Colonic mucosa (tissue), 4 donors: ENCODE measurements at regions not wholly inside any gene's neighbourhood (a gene's known extent, or its start where the extent isn't known, plus 50 kb on each side); places are given as distances from the start of the nearest gene placed in this dataset.

Experiments
- DNase-seq: peaks from one replicate; pipeline ENCODE4 v3.0.0-alpha.2; 2020
- H3K27ac ChIP-seq: fragments of 200-600 bp; one replicate; pipeline ENCODE4 v1.8.0; 2021
- H3K27me3 ChIP-seq: fragments of 200-600 bp; one replicate; pipeline ENCODE4 v1.8.0; 2021
- H3K36me3 ChIP-seq: fragments of 200-600 bp; one replicate; pipeline ENCODE4 v1.8.0; 2021
- H3K4me1 ChIP-seq: fragments of 200-600 bp; one replicate; pipeline ENCODE4 v1.8.0; 2021; ENCODE audit warnings: mild to moderate bottlenecking
- H3K4me3 ChIP-seq: fragments of 200-600 bp; one replicate; pipeline ENCODE4 v1.8.0; 2021
- H3K9ac ChIP-seq, 2 donors: one replicate each; pipeline ENCODE4 v1.7.0; 2013; ENCODE audit warnings: control low read depth in 2 of 2, low read depth in 2 of 2, low read length in 2 of 2
- H3K9me3 ChIP-seq: fragments of 200-600 bp; one replicate; pipeline ENCODE4 v1.8.0; 2021
- CTCF ChIP-seq: fragments of 200-600 bp; IDR thresholded peaks from one replicate; pipeline ENCODE4 v1.8.0; 2022; ENCODE audit warnings: antibody characterized with exemption, mild to moderate bottlenecking
- intact Hi-C: fragments of 100-400 bp; cut with DNase I; formaldehyde crosslinking; loops from one replicate; pipeline ENCODE4 v1.14.1; 2022
- donor health status: healthy.
- donor health status: DM: no; HTN: no; CAD: no.
- donor health status: DM: no; HTN: no; CAD: no.

GRCh38 chr11:119496469-119496868 is 73.5 kb upstream of the THY1 start:
- no peaks in the 10 kb centered on the region for H3K4me1 ChIP-seq
- H3K9me3 ChIP-seq, result no peaks in the 10 kb centered on the region
- no peak overlapping the region for H3K9ac ChIP-seq
- no peak for TF ChIP-seq CTCF
- no peak overlapping the region for H3K4me3 ChIP-seq
- no peak for DNase-seq
- intact Hi-C loops, result no loop called here
- no peaks in the 10 kb centered on the region for H3K27me3 ChIP-seq
- no peak overlapping the region for H3K27ac ChIP-seq
- H3K36me3 ChIP-seq, result no peaks in the 10 kb centered on the region

GRCh38 chr11:119493712-119494111 is 70.7 kb upstream of the THY1 start:
- peak; percentile 30 for DNase-seq
- H3K4me3 ChIP-seq, result no peak overlapping the region
- H3K36me3 ChIP-seq, result no peaks in the 10 kb centered on the region
- no peak for TF ChIP-seq CTCF
- no peaks in the 10 kb centered on the region for H3K4me1 ChIP-seq
- H3K9me3 ChIP-seq, result no peaks in the 10 kb centered on the region
- H3K9ac ChIP-seq, result no peak overlapping the region
- no peaks in the 10 kb centered on the region for H3K27me3 ChIP-seq
- intact Hi-C loops, result no loop called here
- no peak overlapping the region for H3K27ac ChIP-seq

GRCh38 chr11:119491753-119492510 is 69.0 kb upstream of the THY1 start:
- no peak overlapping the region for H3K9ac ChIP-seq
- intact Hi-C loops, result no loop called here
- DNase-seq, result no peak
- no peak overlapping the region for H3K4me3 ChIP-seq
- TF ChIP-seq CTCF, result no peak
- H3K9me3 ChIP-seq, result no peaks in the 10 kb centered on the region
- H3K27ac ChIP-seq, result no peak overlapping the region
- H3K4me1 ChIP-seq, result no peaks in the 10 kb centered on the region
- H3K36me3 ChIP-seq, result no peaks in the 10 kb centered on the region
- H3K27me3 ChIP-seq, result no peaks in the 10 kb centered on the region

GRCh38 chr11:119490253-119491006 is 67.5 kb upstream of the THY1 start:
- Histone ChIP-seq H3K4me3 (no peak overlapping the region), H3K36me3 (no peaks in the 10 kb centered on the region), H3K27ac (no peak overlapping the region), H3K9me3 (no peaks in the 10 kb centered on the region), H3K4me1 (no peaks in the 10 kb centered on the region), H3K27me3 (no peaks in the 10 kb centered on the region), H3K9ac (no peak overlapping the region)
- no peak for DNase-seq
- intact Hi-C loops, result no loop called here
- no peak for TF ChIP-seq CTCF

- H3K4me3 ChIP-seq, result no peak overlapping the region
- H3K27ac ChIP-seq, result no peak overlapping the region
- H3K9me3 ChIP-seq, result no peaks in the 10 kb centered on the region
- H3K9ac ChIP-seq, result no peak overlapping the region
- intact Hi-C loops, result no loop called here
- DNase-seq, result no peak
- H3K36me3 ChIP-seq, result no peaks in the 10 kb centered on the region
- H3K4me1 ChIP-seq, result no peaks in the 10 kb centered on the region
- no peaks in the 10 kb centered on the region for H3K27me3 ChIP-seq
- no peak for TF ChIP-seq CTCF
These were observed 66.1 kb upstream of the THY1 start for GRCh38 chr11:119489087-119489486.
